HS-5 (cell line): ENCODE measurements at regions not wholly inside any gene's neighbourhood (a gene's known extent, or its start where the extent isn't known, plus 50 kb on each side); places are given as distances from the start of the nearest gene placed in this dataset.

Source experiments
- DNase-seq: peaks from one replicate; pipeline ENCODE4 v3.0.0-alpha.2; 2012; ENCODE audit warnings: low read depth

DNA sequence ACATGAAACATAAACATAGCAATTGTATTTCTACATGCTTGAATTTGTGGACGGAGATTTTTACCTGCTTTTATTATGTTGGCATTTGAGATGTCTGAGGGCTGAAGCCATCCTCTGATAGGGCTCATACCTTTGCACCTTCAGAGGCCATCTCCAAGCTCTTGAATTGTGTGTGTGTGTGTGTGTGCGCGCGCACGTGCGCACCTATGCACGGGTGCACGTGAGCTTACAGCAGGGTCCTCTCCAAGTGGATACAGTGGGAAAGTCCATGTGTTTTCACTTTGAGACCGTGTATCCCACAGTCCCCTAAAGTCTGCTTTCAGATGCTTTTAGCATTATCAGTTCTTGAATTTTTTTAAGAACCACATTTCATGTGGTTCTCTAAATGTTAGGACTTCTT lies 178.6 kb downstream of the RAB11FIP2 start:
- DNase-seq, result no peak

DNA sequence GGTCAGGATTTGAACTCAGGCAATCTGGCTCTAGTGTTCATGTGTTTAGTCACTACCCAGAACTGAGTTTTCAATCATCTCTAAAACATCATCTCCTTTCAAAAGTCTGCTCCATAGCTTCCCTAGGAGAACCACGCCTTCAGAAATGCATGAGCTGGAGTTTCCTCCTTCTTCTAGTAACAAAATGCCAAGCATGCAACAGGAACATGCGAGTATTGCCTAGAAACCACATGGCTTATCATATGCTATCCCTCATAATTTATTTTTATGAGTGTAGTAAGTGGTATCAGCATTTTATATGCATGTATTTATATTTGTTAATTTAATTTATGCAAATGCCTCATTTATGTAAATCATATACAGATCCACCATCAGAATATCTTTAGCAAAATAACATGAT lies 170.9 kb downstream of the RAB11FIP2 start:
- DNase-seq, result no peak

DNA sequence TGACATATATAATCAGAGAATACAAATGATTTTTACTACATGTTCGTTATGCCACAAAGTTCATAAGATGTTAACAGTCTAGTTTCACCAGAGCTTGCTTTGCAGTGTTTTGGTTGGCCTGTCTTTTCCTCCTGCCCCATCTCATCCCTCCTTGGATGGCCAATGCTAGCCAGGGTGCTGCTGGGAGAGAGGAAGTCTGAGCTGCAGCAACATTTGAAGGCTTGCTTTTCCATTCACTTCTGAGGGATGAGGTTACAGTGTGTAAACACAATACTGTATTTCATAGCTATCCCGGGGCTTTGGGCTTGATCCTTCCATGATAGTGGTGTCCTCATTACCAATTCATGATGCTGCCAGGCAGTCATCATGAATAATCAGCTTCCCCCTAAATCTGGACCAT lies 170.5 kb downstream of the RAB11FIP2 start:
- no peak for DNase-seq

DNA sequence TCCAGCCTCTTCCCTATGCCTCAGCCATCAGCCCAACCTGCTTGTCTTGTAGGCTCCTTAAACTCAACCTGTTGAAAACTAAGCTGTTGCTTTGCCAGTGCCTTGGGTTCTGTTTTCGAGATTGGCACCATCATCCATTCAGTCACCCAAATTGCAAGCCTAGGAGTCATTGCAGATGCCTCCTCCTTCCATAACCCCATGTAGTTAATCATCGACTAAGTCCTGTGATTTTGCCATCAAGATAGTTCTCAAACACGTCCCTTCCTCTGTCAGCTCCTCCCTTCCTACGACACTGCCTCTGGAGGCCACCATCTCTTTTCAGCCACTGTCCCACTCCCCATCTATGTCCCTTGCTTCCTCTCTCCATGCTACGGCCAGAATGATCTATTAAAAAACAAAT lies 168.1 kb downstream of the RAB11FIP2 start:
- no peak for DNase-seq

DNA sequence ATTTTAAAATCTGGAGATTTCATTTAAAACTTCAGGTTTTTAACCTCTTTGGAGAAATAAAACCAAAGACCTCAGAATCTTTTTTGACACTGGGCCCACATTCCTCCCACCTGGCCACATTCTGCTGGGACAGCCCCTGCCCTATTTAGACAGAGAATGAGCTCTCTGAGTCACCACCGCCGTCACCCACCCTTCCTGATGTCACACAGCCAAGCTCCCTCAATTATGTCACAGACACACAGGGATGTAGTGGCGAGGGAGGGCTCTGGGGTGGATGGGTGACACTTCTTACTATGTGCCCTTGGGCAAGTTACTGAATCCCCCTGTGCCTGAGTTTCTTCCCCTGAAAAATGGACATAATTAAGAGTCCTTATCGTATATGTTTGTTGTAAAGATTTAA lies 162.6 kb downstream of the RAB11FIP2 start:
- no peak for DNase-seq

DNA sequence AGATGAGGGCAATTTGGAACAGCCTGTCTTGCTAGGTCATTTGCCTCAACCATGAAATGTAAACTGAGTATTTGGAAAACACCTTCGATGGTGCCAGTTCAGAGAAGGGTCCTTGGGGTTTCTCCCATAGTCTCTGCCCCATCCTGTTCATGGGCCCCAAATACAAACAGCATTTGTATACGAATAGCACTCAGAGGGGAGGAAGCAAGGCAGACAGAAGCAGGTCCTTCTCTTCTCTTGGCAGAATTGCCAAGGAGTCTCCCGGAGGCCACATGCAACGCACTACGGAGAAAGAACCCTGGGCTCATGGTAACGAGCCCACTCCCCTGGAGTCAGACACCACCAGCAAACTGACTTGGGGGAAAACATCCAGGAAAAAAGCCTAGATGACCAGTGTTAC lies 162.1 kb downstream of the RAB11FIP2 start:
- DNase-seq, result no peak

DNA sequence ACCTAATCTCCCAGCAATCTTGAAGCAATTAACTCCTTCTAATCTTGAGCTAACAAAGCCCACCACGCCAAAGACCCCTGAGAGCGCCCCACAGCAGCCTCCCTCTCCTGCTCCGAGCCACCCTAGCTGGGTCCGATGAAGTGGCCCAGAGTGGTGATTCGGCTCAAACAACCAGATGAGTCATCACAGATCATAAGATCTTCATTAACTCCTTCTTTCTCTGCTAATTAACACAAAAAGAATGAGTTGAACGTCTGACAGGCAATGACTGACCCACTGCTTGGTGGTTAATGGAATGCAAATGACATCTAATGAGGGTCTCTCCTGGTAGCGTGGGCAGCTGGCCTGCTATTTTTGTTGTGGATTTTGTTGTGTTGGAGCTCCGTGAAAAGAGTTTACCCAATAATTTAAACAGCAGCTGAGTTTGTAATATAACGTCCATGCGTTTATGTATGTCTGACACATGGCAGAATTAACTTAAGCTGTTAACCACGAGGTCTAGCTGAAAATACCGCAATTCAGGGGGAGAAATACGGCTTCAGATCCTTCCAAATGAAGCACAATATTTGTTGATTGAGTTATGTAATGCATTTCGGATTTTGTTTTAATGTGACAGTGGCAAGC lies 161.4 kb downstream of the RAB11FIP2 start:
- DNase-seq, result no peak

DNA sequence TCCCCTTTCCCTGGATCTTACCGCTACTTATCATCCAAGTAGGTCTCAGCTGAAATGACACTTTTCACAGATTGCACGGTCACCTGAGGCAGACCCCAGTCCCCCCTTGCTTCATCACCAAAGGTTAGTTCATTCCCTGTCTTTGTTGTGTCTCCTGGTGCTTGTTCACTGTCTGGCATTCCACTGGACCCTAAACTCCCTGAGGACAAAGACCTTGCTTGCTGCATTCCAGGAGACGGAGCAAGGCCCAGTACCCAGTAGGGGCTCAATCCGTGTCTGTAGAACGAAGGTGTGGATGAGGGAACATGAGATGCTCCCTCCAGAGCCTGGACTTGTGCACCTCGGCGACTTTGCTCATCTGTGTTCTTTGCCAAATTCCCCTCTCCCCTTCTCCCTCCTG lies 160.0 kb downstream of the RAB11FIP2 start:
- no peak for DNase-seq

DNA sequence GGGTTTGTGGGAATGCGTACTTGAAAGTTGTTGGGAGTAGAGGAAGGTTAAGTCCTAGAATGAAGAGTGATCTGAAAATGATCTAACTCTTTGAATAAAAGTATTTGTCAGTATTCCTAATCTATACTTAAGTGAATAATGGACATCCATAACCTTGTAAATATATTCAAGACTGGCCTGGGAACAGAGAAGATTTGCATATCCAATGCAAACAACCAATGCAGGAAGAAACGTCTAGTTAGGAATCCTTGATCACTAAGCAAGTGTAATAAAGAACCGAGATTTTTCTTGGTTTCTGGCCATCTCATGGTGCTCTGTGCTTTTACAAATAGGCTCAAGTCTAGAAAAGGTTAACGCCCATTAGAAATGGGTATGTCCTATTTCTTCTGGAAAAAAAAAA lies 157.1 kb downstream of the RAB11FIP2 start:
- no peak for DNase-seq

DNA sequence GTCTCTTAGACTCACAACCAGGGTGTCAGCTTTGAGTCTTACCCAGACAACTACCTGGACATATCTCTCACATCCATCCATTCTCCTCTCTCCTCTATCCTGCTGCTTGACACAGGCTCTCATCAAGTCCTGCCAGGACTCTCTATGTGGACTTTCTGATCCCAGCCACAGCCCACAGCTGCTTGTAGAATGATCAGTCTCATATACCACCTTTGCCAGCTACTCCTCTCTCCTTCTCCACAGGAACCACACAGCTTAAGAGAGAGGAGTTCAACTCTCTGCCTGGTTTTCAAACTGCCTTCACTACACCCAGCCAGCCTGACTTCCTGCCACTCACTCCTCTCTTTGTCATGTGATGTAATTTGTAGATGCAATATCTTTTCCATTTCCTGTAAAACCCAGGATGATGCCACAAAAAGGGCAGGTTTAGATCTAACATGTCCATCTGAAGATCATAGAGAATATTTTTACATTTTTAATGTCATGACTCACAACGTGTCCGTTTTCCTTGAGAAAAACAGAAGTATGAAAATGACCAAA lies 154.0 kb downstream of the RAB11FIP2 start:
- DNase-seq, result no peak

DNA sequence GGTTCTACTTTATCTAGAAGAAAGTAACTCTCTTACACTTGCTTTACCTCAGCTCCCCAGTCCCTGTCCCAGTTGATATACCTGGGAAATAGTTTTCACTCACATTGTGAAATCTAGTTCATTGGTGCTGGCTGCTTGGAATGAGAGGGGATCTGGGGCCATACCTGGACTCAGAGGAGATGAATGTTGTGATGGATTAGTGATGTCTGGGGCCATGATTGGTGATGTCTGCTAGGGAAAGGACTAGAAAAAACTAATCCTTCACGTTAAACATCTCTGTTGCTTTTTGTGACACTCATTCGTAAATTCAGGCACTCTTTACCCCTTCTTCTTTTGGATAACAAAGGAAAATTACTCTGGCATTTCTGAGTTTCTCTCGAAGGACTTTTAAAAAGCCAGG lies 152.4 kb downstream of the RAB11FIP2 start:
- no peak for DNase-seq

DNA sequence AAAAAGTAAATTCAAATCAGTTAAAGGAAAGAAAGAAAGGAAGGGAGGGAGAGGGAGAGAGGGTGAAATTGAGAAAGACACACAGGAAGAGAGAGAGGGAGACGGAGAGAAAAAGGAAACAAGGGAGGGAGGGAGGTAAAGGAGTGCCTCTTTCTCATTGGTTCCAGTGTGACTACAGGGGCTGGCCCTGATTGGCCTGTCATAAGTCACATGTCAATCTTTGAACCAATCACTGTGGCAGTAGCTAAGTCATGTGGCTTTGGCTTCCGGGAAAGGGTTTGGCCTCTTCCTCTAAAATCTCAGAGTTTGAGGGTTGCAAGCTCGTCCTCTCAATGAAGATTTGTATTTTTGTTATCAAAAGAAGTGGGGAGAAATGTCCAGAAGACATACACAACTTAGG lies 150.2 kb downstream of the RAB11FIP2 start:
- DNase-seq, result no peak

DNA sequence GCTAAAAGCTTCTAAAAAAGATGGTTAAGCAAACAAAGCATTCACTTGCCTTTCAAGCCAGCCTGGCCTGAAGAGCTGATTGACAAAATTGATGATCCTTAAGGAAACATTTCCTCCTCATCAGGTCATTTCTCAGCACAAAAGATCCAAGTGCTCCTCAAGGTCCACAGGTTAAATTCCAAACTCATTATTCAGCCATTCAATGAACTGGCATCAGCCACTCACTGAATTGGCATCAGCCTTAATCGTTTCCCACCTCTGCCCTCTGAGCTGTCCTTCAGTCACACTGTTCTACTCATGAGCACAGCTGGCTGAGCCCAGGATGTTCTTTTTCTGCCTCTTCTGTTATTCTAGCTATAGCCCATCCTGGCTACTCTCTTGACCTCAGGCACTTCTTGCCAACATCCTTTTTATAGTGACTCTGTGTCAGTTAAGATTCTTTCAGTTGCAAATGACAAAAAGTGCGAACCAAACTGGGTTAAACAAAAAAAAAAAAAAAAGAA lies 147.5 kb downstream of the RAB11FIP2 start:
- DNase-seq, result peak; percentile 25

DNA sequence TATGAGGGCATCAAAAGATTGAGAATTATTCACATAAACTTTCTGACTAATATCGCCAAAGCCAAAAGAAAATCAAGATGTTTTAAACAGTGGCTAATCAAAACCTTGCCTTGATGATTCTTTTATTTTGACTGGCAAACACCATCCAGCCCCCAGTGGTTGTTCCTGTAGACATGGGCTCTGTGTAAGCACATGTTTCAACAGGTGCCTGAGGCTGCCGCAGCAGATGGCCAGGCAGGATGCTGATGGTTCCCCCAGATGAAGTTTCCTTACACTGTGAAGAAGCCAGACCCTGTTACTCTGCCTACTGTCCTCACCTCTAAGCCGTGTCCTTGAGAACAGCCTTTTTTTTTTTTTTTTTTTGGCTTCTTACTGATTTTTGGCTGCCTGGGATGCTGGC lies 146.5 kb downstream of the RAB11FIP2 start:
- DNase-seq, result no peak

DNA sequence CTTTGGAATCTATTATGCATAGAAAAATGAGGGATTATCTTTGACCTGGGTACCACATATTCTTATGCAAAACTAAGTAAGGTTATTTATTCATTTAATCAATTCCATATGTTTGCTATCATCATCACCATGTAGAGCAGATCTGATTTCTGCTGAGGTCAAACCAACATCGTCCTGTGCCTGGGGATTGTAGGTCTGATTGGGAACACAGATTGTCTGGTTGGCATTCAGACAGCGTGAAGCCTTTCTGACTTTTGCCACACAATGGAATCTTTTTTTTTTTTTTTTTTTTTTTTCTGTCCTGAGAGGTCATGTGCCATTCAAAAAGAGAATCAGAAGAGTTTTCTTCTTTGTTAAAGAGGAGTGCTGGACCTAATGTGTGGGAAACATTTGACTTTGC lies 142.9 kb downstream of the RAB11FIP2 start:
- DNase-seq, result no peak

DNA sequence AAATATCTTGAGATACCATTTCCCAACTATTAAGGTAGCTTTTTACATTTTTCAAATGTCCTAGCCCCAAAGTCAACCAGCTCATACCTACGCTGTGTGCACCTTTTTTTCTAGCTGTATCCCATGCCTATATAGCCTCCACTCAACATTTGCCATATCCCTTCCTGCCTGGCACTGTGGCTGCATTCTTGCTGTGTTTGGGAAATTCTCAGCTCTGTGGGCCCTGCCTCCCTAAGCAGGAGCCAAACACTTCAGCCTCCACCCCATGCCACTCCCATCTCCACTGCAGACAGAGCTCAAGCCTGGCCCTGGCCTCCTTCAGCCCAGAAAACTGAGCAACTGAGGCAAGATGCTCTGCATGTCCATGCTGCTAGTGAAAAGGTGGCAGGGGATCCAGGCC lies 141.3 kb downstream of the RAB11FIP2 start:
- DNase-seq, result no peak

DNA sequence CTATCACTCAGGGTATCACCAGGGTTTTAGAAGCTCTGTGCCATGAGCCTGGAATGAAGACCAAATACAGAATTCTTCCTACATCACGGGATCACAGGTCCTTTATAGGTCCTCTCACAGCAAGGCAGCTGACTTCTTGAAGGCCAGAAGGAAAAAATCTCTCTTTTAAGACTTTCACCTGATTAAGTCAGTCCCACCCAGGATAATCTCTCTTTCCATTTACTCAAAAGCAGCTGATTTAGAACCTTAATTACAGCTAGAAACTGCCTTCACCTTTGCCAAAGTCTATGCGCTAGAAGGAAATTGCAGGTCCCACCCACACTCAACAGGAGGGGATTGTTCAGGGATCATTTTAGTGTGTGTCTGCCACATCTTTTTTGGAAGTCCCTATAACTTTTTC lies 135.1 kb downstream of the RAB11FIP2 start:
- DNase-seq, result no peak

DNA sequence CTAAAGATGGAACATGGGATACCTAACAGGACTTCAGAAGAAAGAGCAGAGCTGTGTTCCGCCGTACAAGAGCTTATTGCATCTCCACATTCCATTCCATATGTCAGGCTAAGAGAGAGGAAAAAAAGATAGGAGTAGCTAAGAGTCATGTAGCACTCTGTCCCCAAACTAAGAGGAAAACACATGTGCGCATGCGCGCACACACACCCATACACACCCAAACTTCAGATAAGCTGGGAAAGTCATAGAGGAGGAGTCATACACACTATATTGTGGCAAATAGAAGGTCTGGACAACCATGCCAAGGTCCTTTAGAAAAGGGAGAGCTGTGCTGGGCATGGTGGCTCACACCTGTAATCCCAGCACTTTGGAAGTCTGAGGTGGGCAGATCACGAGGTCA lies 132.4 kb downstream of the RAB11FIP2 start:
- DNase-seq, result no peak

DNA sequence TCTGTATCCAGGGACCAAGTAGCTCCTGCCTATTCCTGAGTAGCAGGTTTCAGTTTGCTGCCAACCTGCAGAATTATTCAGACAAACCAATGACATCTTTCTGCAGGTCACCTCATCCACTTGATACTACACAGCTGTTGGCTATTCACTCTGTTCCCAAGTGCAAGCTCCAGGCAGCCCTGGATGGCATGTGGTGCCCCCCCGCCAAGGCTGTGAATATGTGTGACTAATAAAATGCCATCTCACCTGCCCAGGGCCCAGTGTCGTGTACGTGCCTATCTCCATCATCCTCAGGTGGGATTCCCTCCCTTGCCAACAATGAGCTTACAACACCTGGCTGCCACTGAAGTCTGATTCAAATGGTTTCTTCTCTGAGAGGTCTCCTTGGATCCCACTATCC lies 125.8 kb downstream of the RAB11FIP2 start:
- no peak for DNase-seq

DNA sequence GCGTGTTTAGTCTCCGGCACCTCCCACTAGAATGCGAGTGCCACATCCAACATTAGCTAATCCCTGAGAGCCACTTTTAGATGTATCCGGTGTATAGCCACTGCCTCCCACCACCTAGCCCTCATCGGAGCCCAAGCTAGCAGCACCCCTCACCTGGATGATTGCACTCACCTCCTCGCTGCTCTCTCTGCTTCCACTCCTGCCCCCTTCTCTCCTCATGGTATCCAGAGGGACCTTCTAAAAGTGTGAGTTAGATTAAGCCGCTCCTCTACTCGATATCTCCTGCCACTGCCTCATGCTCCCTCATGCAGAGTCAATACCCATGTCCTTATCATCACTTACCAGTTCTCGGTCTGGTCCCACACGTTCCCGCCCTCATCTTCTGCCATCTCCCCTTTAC lies 125.3 kb downstream of the RAB11FIP2 start:
- DNase-seq, result no peak

DNA sequence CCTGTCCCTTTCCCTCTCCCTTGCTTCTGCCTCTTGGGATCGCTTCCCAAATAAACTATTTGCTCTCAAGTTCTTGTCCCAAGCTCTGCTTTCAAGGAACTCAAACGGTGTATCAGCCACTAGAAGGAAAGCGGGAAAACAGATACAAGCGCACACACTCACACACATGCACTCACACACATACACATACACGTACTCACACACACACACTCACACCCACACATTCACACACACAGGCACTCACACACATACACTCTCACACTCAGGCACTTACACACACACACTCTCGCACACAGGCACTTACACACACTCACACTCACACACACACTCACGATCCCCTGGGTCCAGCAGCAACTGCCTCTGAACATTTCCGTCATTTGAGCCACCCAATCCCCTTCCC lies 121.9 kb downstream of the RAB11FIP2 start:
- no peak for DNase-seq

DNA sequence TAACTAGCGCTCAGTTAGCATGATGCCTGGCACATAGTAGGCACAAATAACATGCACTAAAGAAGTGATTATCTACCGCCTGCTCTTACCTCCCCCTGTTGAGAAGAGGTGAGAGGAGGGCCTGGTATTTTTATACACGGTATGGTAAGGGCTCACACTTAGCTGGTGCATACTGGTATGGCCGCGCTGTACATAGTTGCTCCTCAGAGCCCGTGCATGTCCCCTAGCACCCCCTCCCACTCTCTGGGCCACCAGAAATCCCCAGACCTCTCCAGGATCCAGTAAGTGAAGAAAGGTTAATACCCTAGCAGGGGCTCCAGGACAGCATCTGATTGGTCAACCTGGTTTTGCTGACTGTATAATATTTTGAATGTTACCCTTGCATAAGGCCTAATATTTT lies 121.4 kb downstream of the RAB11FIP2 start:
- DNase-seq, result no peak

DNA sequence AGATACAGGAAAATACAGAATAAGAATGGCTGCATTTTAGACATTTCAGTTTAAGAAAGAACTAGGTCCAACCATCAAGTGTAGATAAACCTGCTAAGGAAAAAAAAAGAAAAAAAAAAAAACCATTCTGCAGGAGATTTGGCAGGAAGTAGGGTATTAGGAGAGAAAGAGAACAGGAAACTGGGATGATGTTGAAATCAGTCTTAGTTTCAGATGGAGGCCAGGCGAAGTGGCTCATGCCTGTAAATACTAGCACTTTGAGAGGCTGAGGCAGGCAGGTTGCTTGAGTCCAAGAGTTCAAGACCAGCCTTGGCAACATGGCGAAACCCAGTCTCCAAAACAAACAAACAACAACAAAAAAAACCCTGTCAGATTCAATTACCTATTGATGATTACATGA lies 120.2 kb downstream of the RAB11FIP2 start:
- DNase-seq, result no peak

DNA sequence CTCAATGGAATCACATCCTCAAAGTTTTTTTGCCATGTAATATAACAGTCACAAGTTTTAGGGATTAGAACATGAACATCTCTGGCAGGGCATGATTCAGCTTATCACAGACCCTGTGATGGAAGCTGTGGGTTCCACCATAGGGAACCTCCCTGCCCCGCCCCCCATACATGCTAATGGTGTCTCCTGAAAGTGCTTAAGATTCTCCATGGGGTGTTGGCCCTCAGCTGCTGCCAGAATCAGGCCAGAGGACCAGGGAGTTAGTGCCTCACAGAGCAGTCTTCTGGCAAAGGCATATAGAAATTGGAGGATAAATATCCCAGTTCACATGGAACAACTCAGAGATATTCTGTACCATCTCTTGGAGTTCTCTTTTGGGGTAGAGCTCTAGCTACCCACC lies 119.4 kb downstream of the RAB11FIP2 start:
- DNase-seq, result no peak
